HCT116 (cell line): ENCODE measurements at regions not wholly inside any gene's neighbourhood (a gene's known extent, or its start where the extent isn't known, plus 50 kb on each side); places are given as distances from the start of the nearest gene placed in this dataset.

Source experiments
- TCF7L2 ChIP-seq: IDR thresholded peaks from 2 replicates; pipeline ENCODE4 v1.7.0; 2011; ENCODE audit warnings: borderline replicate concordance, inconsistent platforms; ENCODE audit not compliant: insufficient read depth, insufficient read length; ENCODE audit errors: extremely low read depth
- TF ChIP-seq, protein P1 (sequence below): IDR thresholded peaks from 2 replicates; pipeline ENCODE4 v1.6.1; 2011; ENCODE audit warnings: mild to moderate bottlenecking, low read length, moderate library complexity; ENCODE audit not compliant: insufficient replicate concordance; ENCODE audit errors: extremely low read depth

DNA sequence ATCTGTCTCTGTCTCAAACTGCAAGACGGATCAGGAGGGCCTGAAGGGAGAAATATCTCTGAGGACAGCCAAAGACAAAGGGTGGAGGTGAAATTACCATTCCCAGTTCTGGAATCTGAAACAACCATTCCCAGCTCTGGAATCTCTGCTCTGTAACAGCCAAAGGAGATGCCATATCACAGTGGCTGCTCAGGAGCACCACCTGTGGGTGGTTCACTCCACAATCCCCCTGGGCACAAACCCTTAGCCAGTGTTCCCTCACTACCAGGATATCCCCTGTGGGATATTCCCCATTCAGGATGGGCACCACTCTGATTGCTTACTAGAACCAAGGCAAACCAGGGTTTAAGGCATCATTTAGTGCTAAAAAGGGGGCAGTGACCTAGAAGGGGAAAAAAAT is 199.0 kb downstream of the HTR7 start:
- TF ChIP-seq, protein P1, sequence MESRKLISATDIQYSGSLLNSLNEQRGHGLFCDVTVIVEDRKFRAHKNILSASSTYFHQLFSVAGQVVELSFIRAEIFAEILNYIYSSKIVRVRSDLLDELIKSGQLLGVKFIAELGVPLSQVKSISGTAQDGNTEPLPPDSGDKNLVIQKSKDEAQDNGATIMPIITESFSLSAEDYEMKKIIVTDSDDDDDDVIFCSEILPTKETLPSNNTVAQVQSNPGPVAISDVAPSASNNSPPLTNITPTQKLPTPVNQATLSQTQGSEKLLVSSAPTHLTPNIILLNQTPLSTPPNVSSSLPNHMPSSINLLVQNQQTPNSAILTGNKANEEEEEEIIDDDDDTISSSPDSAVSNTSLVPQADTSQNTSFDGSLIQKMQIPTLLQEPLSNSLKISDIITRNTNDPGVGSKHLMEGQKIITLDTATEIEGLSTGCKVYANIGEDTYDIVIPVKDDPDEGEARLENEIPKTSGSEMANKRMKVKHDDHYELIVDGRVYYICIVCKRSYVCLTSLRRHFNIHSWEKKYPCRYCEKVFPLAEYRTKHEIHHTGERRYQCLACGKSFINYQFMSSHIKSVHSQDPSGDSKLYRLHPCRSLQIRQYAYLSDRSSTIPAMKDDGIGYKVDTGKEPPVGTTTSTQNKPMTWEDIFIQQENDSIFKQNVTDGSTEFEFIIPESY: no peak
- no peak for TF ChIP-seq TCF7L2
